AG10803 (cell line): ENCODE measurements at regions not wholly inside any gene's neighbourhood (a gene's known extent, or its start where the extent isn't known, plus 50 kb on each side); places are given as distances from the start of the nearest gene placed in this dataset.

ENCODE experiments used
- DNase-seq: peaks from one replicate; pipeline ENCODE4 v3.0.0; 2010; ENCODE audit warnings: low read depth
- H3K4me3 ChIP-seq: 2 replicates; pipeline ENCODE4 v1.5.1; 2011; ENCODE audit warnings: mild to moderate bottlenecking, low read length, control low read depth
- TF ChIP-seq, protein P1 (sequence below): conservative IDR thresholded peaks from 2 replicates; pipeline ENCODE4 v1.5.1; 2011; ENCODE audit warnings: mild to moderate bottlenecking, low read length, control low read depth, inconsistent platforms

DNA sequence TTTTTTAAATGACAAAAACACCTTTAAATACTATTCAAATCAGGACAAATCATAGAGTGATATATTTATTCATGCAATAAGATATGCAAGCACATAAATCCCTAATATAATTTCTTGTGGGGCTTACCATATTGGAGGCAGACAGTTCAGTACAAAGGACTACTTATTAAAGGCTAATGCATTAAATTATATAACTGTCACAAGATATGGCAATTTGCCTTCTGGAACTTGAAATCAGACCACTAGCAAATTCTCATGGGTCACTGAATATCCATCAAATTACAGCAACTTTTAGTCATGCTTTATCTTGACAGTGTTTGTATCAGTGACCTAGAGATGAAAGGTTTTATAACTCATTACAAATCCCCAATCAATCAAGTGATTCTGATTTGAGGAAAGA is 54.1 kb upstream of the NCAM2 start:
- DNase-seq = no peak
- TF ChIP-seq, protein P1, sequence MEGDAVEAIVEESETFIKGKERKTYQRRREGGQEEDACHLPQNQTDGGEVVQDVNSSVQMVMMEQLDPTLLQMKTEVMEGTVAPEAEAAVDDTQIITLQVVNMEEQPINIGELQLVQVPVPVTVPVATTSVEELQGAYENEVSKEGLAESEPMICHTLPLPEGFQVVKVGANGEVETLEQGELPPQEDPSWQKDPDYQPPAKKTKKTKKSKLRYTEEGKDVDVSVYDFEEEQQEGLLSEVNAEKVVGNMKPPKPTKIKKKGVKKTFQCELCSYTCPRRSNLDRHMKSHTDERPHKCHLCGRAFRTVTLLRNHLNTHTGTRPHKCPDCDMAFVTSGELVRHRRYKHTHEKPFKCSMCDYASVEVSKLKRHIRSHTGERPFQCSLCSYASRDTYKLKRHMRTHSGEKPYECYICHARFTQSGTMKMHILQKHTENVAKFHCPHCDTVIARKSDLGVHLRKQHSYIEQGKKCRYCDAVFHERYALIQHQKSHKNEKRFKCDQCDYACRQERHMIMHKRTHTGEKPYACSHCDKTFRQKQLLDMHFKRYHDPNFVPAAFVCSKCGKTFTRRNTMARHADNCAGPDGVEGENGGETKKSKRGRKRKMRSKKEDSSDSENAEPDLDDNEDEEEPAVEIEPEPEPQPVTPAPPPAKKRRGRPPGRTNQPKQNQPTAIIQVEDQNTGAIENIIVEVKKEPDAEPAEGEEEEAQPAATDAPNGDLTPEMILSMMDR = no peak
- no peak overlapping the region for H3K4me3 ChIP-seq

DNA sequence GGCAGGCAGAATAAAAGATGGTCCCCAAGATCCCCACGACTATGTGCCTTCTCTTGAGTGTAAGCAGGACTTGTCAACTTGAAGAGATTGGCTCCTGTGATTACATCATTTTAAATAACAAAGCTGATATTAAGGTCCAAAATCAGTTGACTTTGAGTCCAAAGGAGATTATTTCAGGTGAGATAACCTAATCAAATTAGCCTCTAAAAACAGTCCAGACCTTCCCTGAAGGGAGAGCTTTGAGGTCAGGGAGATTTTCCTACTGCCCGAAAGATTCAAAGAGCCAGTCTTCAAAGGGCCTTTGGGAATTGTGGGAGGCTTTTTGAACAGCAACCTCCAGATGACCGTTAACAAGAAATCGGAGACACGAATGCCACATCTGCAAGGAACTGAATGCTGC is 51.5 kb upstream of the NCAM2 start:
- DNase-seq = no peak
- TF ChIP-seq, protein P1 = no peak
- no peak overlapping the region for H3K4me3 ChIP-seq
